H9 (cell line): ENCODE measurements at regions not wholly inside any gene's neighbourhood (a gene's known extent, or its start where the extent isn't known, plus 50 kb on each side); places are given as distances from the start of the nearest gene placed in this dataset.

Source experiments
- DNase-seq: peaks from one replicate; pipeline ENCODE4 v3.0.0-alpha.2; 2017
- H2AFZ ChIP-seq: one replicate; pipeline ENCODE4 v1.6.1; 2013; ENCODE audit warnings: mild to moderate bottlenecking, low read length, control low read depth, moderate library complexity
- H2AK5ac ChIP-seq: 2 replicates; pipeline ENCODE4 v1.6.1; 2013; ENCODE audit warnings: low read length, control low read depth, mixed read lengths; ENCODE audit not compliant: insufficient read length
- H2BK120ac ChIP-seq: one replicate; pipeline ENCODE4 v1.6.1; 2013; ENCODE audit warnings: low read depth, mild to moderate bottlenecking, low read length, control low read depth, inconsistent platforms; ENCODE audit not compliant: poor library complexity, severe bottlenecking
- H2BK12ac ChIP-seq: 2 replicates; pipeline ENCODE4 v1.6.1; 2013; ENCODE audit warnings: low read length, control low read depth, mixed read lengths, low read depth; ENCODE audit not compliant: insufficient read length
- H2BK15ac ChIP-seq: 2 replicates; pipeline ENCODE4 v1.6.1; 2013; ENCODE audit warnings: low read depth, low read length, control low read depth
- H2BK20ac ChIP-seq: one replicate; pipeline ENCODE4 v1.6.1; 2013; ENCODE audit warnings: low read depth, mild to moderate bottlenecking, low read length, control low read depth, inconsistent platforms; ENCODE audit not compliant: poor library complexity, severe bottlenecking
- H2BK5ac ChIP-seq: 2 replicates; pipeline ENCODE4 v1.6.1; 2013; ENCODE audit warnings: low read length, control low read depth, mixed read lengths; ENCODE audit not compliant: insufficient read length
- H3K14ac ChIP-seq: 2 replicates; pipeline ENCODE4 v1.6.1; 2013; ENCODE audit warnings: low read length, control low read depth; ENCODE audit not compliant: insufficient read depth
- H3K18ac ChIP-seq: 2 replicates; pipeline ENCODE4 v1.6.1; 2013; ENCODE audit warnings: low read depth, mild to moderate bottlenecking, mixed read lengths, low read length, control low read depth; ENCODE audit not compliant: insufficient read length
- H3K23ac ChIP-seq: 2 replicates; pipeline ENCODE4 v1.6.1; 2013; ENCODE audit warnings: low read length, control low read depth, mixed read lengths, low read depth; ENCODE audit not compliant: insufficient read length
- H3K23me2 ChIP-seq: 2 replicates; pipeline ENCODE4 v1.6.1; 2013; ENCODE audit warnings: low read depth, mild to moderate bottlenecking, mixed read lengths, low read length, control low read depth; ENCODE audit not compliant: insufficient read length, poor library complexity, severe bottlenecking
- H3K27ac ChIP-seq: 2 replicates; pipeline ENCODE4 v1.5.1; 2013; ENCODE audit warnings: low read length, control low read depth, mixed read lengths, low read depth; ENCODE audit not compliant: insufficient read length
- H3K27me3 ChIP-seq: 2 replicates; pipeline ENCODE4 v1.6.1; 2013; ENCODE audit warnings: low read length, control low read depth, inconsistent platforms; ENCODE audit not compliant: insufficient read depth
- H3K4ac ChIP-seq: 2 replicates; pipeline ENCODE4 v1.6.1; 2013; ENCODE audit warnings: low read depth, mild to moderate bottlenecking, control low read depth, inconsistent platforms, low read length, moderate library complexity
- H3K4me1 ChIP-seq: 2 replicates; pipeline ENCODE4 v1.6.1; 2013; ENCODE audit warnings: low read length, control low read depth, inconsistent platforms; ENCODE audit not compliant: insufficient read depth
- H3K4me2 ChIP-seq: 2 replicates; pipeline ENCODE4 v1.6.1; 2013; ENCODE audit warnings: low read length, control low read depth, mixed read lengths; ENCODE audit not compliant: insufficient read length, insufficient read depth
- H3K56ac ChIP-seq: 2 replicates; pipeline ENCODE4 v1.6.1; 2013; ENCODE audit warnings: low read depth, mild to moderate bottlenecking, mixed read lengths, low read length, control low read depth; ENCODE audit not compliant: insufficient read length
- H3K79me1 ChIP-seq: 2 replicates; pipeline ENCODE4 v1.6.1; 2013; ENCODE audit warnings: low read depth, mild to moderate bottlenecking, moderate library complexity, low read length, control low read depth, inconsistent platforms; ENCODE audit not compliant: insufficient read depth, poor library complexity, severe bottlenecking
- H3K79me2 ChIP-seq: 2 replicates; pipeline ENCODE4 v1.6.1; 2013; ENCODE audit warnings: low read length, control low read depth, inconsistent platforms; ENCODE audit not compliant: insufficient read depth
- H3K9ac ChIP-seq: 2 replicates; pipeline ENCODE4 v1.6.1; 2013; ENCODE audit warnings: low read length, control low read depth, mixed read lengths; ENCODE audit not compliant: insufficient read length; ENCODE audit errors: extremely low read depth
- H3K9me3 ChIP-seq: one replicate; pipeline ENCODE4 v1.6.1; 2013; ENCODE audit warnings: low read depth, low read length, inconsistent platforms; ENCODE audit not compliant: control insufficient read depth
- H3T11ph ChIP-seq: one replicate; pipeline ENCODE4 v1.6.1; 2013; ENCODE audit warnings: mild to moderate bottlenecking, low read length, control low read depth, inconsistent platforms
- H4K20me1 ChIP-seq: one replicate; pipeline ENCODE4 v1.6.1; 2013; ENCODE audit not compliant: control insufficient read depth, insufficient read length, insufficient read depth
- H4K5ac ChIP-seq: 2 replicates; pipeline ENCODE4 v1.6.1; 2013; ENCODE audit warnings: low read depth, mild to moderate bottlenecking, mixed read lengths, low read length, control low read depth; ENCODE audit not compliant: insufficient read length
- H4K8ac ChIP-seq: replicated peaks from 2 replicates; pipeline ENCODE4 v1.6.1; 2013; ENCODE audit warnings: low read length, control low read depth, mixed read lengths, low read depth; ENCODE audit not compliant: insufficient read length
- H4K91ac ChIP-seq: 2 replicates; pipeline ENCODE4 v1.6.1; 2013; ENCODE audit warnings: low read depth, mild to moderate bottlenecking, moderate library complexity, mixed read lengths, low read length, control low read depth; ENCODE audit not compliant: insufficient read length
- H3K27ac Mint-ChIP-seq, 3 experiments: 2 replicates in 2 of 3; 3 replicates in 1 of 3; pipeline ENCODE4 v1.8.0; 2020 to 2021; ENCODE audit warnings: mixed read lengths in 3 of 3, mild to moderate bottlenecking in 1 of 3, moderate library complexity in 1 of 3
- H3K27me3 Mint-ChIP-seq: 2 replicates; pipeline ENCODE4 v1.8.0; 2021; ENCODE audit warnings: low read depth, mild to moderate bottlenecking, moderate library complexity, mixed read lengths
- H3K36me3 Mint-ChIP-seq, 3 experiments: 2 replicates in 2 of 3; 3 replicates in 1 of 3; pipeline ENCODE4 v1.8.0; 2020 to 2021; ENCODE audit warnings: low read depth in 3 of 3, mixed read lengths in 3 of 3; ENCODE audit not compliant: insufficient read depth in 1 of 3
- H3K4me1 Mint-ChIP-seq, 2 experiments: 2 replicates each; pipeline ENCODE4 v1.8.0; 2020; ENCODE audit warnings: mixed read lengths in 2 of 2
- H3K4me3 Mint-ChIP-seq, 2 experiments: 2 replicates in 1 of 2; 3 replicates in 1 of 2; pipeline ENCODE4 v1.8.0; 2020 to 2021; ENCODE audit warnings: mild to moderate bottlenecking in 2 of 2, mixed read lengths in 2 of 2, moderate library complexity in 1 of 2
- H3K9me3 Mint-ChIP-seq, 2 experiments: 2 replicates in 1 of 2; 3 replicates in 1 of 2; pipeline ENCODE4 v1.8.0; 2020; ENCODE audit warnings: mild to moderate bottlenecking in 2 of 2, mixed read lengths in 2 of 2, moderate library complexity in 1 of 2
- CTCF ChIP-seq: fragments of 200-600 bp; sonication (generic); conservative IDR thresholded peaks from 3 replicates; pipeline ENCODE4 v1.8.0; 2021; ENCODE audit warnings: antibody characterized with exemption, mild to moderate bottlenecking
- WGBS: extraction: QIAGEN DNeasy Blood & Tissue Kit; methylation state at CpG from one replicate; pipeline ENCODE4 v1.1.7; 2013; ENCODE audit warnings: missing lambda C conversion rate, low lambda C conversion rate, mixed read lengths; ENCODE audit not compliant: insufficient read length; ENCODE audit errors: extremely low coverage; 5-methylcytosine and 5-hydroxymethylcytosine counted together

- Histone ChIP-seq H3K18ac (no peak overlapping the region), H2BK5ac (no peak overlapping the region), H2AK5ac (no peak overlapping the region), H4K91ac (no peak overlapping the region), H2BK12ac (no peak overlapping the region), H4K20me1 (no peaks in the 10 kb centered on the region), H4K5ac (no peak overlapping the region), H3K9me3 (no peaks in the 10 kb centered on the region), H2BK20ac (no peak overlapping the region), H3K14ac (no peak overlapping the region), H3K79me1 (no peaks in the 10 kb centered on the region), H3K4ac (no peak overlapping the region), H2AFZ (no peak overlapping the region), H3K4me1 (peaks cover 4% of the 10 kb centered on the region; the same call in 1 of the 2 replicates), H3K79me2 (no peaks in the 10 kb centered on the region), H3K27me3 (no peaks in the 10 kb centered on the region), H3T11ph (no peak overlapping the region), H3K23ac (no peak overlapping the region), H4K8ac (no peak overlapping the region), H3K23me2 (no peaks in the 10 kb centered on the region), H3K56ac (no peak overlapping the region), H3K4me2 (no peak overlapping the region), H2BK120ac (no peak overlapping the region), H3K27ac (no peak overlapping the region), H3K9ac (no peak overlapping the region), H2BK15ac (no peak overlapping the region)
- Mint-ChIP-seq H3K9me3 (no peaks in the 10 kb centered on the region), H3K36me3 (no peaks in the 10 kb centered on the region), H3K27ac (no peak overlapping the region), H3K4me1 (peaks cover 14 to 15% of the 10 kb centered on the region in 2 experiments), H3K27me3 (peaks cover 10% of the 10 kb centered on the region), H3K4me3 (no peak overlapping the region)
- no CpG with 5 or more reads among the region's 8 CpGs for WGBS
- TF ChIP-seq CTCF, result no peak
- no peak for DNase-seq
These were observed 53.4 kb upstream of the POMGNT2 start for GRCh38 chr3:43159131-43159875.
